ENCODE measurements at regions not wholly inside any gene's neighbourhood (a gene's known extent, or its start where the extent isn't known, plus 50 kb on each side); places are given as distances from the start of the nearest gene placed in this dataset.

DNA sequence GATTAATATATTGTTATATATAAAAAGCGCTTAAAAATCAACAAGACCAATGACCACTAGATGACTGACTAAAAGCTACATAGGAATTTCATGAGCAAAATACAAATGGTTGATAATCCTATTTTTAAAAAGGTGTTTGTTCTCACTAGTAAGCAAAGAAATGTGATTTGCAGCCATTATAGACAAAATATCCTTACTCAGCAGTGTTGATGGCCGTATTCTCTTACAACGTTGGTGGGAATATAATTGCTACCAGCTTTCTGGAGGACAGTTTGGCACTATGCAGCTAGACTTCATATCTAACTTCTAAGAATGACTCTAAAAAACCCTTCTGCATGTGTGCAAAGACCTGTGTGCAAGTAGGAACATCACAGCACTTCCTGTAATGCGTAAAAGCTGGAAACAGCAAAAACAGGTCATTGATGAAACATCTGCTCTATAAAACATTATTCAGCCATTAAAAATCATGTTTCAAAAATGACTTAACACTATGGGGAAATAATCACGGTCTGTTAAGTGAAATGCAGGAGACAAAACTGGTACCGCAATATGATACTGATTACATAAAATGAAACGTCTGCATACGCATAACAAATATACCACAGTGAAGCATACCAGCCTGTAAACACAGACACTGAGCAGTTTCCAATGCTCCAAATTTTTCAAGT, 70.1 kb upstream of the LINC01488 start:
- in situ Hi-C loops (cut with HindIII; ENCODE audit: low sequenced_read_pairs): loop anchor here (25.0 kb wide), 1 partner anchor 251 kb away; no protein-coding TSS in a partner anchor

- in situ Hi-C loops (cut with HindIII; ENCODE audit: low sequenced_read_pairs): loop anchor here (25.0 kb wide), 1 partner anchor 249 kb away; no protein-coding TSS in a partner anchor
Observed at GRCh38 chr11:69413015-69413801, 68.3 kb upstream of the LINC01488 start.

DNA sequence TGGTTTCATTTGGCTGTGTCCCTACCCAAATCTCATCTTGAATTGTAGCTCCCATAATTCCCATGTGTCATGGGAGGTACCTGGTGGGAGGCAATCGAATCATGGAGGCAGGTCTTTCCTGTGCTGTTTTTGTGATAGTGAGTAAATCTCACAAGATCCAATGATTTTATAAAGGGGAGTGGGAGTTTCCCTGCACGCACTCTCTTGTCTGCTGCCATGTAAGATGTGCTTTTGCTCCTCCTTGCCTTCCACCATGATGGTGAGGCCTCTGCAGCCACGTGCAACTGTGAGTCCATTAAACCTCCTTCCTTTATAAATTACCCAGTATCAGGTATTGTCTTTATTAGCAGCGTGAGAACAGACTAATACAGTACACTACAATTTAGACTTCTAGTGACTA, 67.5 kb upstream of the LINC01488 start:
- in situ Hi-C loops (cut with HindIII; ENCODE audit: low sequenced_read_pairs): loop anchor here (25.0 kb wide), 1 partner anchor 248 kb away; no protein-coding TSS in a partner anchor

- in situ Hi-C loops (cut with HindIII; ENCODE audit: low sequenced_read_pairs): loop anchor here (25.0 kb wide), 1 partner anchor 248 kb away; no protein-coding TSS in a partner anchor
Observed at GRCh38 chr11:69414773-69415187, 66.7 kb upstream of the LINC01488 start.

DNA sequence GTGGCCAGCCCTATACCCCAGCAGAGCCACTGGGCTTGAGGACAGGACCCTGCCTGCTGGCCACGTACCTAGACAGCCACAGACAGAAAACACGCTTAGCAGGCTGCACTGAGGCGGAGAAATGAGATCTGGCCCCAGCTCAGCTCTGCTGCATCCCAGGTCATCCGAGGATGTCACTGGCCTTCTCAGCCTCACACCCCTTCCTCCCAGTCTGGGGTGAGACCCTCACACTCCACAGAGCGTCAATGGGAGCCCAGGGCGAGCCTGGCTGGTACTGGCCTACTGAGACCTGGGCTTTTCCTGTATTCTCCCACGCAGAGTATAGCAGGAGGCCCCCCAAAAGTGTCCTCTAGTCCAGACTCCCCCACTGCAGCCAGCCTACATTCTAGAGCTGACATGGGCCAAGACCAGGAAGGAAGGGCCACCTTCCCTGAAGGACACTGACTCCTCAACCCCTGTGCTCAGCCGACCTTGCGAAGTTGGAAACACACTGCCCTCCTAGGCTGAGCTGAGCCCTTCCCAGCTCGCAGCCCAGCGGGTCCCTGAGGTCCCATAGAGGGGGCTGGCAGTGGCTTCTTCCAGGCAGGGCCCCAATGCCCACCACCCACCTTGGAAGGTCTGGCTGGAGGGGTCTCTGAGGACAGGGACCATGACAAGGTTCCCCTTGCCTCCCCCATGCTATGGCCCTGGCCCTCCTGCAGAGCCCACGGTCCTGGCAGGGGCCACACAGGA, 65.9 kb upstream of the LINC01488 start:
- in situ Hi-C loops (cut with HindIII; ENCODE audit: low sequenced_read_pairs): loop anchor here (25.0 kb wide), 1 partner anchor 247 kb away; no protein-coding TSS in a partner anchor

DNA sequence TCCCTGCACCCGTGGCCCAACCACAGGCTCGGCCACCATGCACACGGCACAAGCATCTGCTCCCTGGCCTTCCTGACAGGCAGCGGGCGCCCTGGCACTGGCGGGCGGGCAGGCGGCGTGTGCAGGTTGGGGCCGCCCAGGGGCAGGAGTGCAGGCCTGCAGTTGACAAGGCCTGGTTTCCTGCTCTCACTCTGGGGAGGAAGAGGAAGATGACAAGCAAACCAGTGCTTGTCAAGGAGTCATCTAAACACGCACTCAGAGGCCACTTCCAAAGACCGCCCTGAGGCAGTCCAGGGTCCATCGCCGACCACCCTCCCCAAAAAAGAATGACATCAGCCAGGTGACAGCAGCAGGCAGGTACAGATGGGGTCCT, 65.3 kb upstream of the LINC01488 start:
- in situ Hi-C loops (cut with HindIII; ENCODE audit: low sequenced_read_pairs): loop anchor here (25.0 kb wide), 1 partner anchor 246 kb away; no protein-coding TSS in a partner anchor

DNA sequence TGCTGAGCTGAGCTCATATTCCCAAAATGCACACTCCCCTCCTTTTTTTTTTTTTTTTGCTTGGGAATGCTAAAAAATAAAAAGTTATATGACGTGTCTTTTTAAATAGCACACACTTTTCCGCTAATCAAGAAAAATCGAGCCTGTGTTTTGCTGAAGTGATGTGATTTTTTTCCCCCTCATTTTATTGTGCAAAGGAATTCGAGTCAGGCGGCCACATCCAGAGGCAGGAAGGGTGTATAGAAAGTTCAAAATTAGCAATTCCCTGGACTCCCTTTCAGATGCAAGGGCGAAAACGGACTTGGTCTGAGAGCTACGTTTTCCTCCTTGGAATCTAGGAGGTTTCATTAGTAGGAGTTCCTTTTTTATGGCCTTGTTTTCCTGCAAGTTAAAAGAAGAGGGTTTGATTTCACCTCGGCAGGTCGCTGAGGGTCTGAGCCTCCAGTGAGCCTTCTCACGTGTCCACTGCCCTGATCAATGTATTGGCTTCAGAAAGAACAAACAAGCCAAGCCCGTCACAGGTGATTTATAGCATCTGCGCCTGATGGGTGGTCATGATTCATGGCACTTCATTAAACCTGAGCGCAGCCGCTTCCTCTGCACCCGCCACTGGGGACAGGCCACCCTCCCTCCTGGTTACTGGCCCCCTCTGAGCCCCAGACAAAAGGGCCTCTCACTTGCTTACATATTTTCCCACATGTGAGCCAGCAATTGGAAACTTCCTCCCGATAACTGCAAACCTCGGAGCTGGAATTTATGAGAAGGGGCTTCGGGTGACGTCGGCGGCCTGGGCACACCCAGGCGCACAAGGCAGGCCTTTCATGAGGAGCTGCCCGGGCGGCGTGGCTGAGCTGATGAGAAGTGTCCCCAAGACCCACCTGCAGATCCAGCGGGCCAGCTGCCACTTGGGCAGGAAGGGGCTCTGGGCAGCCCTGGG, 64.4 kb upstream of the LINC01488 start:
- in situ Hi-C loops (cut with HindIII; ENCODE audit: low sequenced_read_pairs): loop anchor here (25.0 kb wide), 1 partner anchor 245 kb away; no protein-coding TSS in a partner anchor

- in situ Hi-C loops (cut with HindIII; ENCODE audit: low sequenced_read_pairs): loop anchor here (25.0 kb wide), 1 partner anchor 245 kb away; no protein-coding TSS in a partner anchor
Observed at GRCh38 chr11:69417699-69418085, 63.8 kb upstream of the LINC01488 start.

DNA sequence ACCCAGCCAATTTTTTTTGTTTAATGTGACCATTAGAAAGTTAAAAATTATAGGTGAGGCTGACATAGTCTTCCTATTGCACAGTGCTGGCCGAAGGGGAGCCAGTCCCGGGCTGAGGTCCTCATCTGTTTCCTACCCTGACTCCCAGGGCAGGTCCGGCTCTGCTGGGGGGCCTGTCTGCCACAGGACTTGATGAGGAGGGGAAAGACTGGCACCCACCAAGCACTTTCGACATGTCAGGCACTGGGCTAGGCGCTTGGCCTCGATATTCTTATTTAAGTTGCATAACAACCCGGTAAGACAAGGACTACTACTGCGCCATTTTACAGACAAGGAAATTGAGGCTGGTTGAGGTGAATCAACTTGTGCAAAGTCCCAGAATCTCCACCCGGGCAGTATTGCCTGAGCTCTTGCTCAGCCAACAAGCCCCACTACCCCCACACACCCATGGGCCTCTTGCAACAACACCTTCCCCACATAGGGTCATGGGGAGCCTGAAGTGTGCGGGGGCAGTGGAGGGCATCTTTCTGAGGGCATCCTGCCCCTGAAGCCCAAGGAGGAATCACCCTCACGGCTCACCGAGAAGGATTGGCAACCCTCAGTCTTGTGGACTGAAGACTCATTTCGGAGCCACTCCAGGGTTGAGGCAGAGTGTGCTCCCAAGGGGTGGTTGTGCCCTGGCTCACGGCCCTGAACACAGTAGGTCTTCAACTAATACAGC, 62.7 kb upstream of the LINC01488 start:
- in situ Hi-C loops (cut with HindIII; ENCODE audit: low sequenced_read_pairs): loop anchor here (25.0 kb wide), 1 partner anchor 244 kb away; no protein-coding TSS in a partner anchor

DNA sequence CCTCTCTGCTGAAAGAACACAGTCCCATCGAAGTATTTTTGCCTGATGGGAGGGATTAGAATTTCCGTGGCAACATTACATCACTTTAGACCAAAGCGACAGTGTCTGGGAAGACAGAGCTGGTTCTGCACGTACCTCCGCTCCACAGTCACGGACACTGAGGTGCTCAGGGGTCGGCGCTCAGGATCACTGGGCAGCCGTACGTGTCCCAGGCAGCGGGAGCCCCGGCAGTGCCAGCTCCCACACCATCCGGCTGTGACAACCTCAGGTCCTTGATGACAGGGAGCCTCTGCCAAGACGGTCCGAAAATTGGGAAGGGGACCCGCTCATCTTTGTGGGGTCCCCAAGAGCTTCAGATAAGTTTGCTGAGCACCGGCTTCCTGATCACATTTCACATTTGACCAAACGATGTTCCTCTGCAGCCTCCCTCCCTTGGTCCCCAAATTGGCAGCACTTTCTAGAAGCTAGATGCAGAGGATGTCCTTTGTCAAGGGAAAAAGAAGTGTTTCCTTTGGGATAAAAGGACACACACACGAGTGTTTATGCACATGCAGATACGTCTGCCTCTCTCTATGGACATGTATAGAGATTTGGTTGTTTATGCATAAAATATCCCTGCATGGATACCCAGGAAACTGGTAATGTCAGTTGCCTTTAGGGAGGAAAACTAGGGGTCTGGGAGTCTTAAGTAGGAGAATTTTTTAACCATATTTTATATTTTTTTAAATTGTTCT, 61.6 kb upstream of the LINC01488 start:
- in situ Hi-C loops (cut with HindIII; ENCODE audit: low sequenced_read_pairs): loop anchor here (10.0 to 25.0 kb wide), 2 partner anchors 125 to 242 kb away; partner anchors contain the start of gene MYEOV

DNA sequence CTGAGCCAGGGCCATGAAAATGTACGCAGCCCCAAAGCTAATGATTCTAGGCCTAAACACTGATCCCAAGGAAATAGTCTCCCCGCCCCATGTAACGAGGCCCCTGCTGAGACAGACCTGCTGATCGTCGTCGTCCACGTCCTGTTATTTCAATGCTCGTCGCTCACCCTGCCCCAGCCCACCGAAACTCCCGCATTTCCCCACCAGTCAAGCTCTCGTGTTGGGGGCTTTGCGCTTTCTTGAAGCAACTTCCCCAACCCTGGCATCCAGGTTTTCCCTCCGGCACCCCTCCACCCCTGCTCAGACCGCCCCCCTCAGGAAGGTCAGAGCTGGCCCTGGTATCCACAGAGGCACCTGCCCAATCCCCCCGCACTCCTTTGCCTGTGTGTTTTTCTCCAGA, 58.8 kb upstream of the LINC01488 start:
- in situ Hi-C loops (cut with HindIII; ENCODE audit: low sequenced_read_pairs): loop anchor here (10.0 to 25.0 kb wide), 2 partner anchors 128 to 240 kb away; partner anchors contain the start of gene MYEOV

GRCh38 chr11:69423181-69423580, 58.3 kb upstream of the LINC01488 start:
- in situ Hi-C loops (cut with HindIII; ENCODE audit: low sequenced_read_pairs): loop anchor here (10.0 to 25.0 kb wide), 2 partner anchors 128 to 239 kb away; partner anchors contain the start of gene MYEOV

- in situ Hi-C loops (cut with HindIII; ENCODE audit: low sequenced_read_pairs): loop anchor here (10.0 to 25.0 kb wide), 2 partner anchors 129 to 239 kb away; partner anchors contain the start of gene MYEOV
Observed at GRCh38 chr11:69423611-69424385, 57.7 kb upstream of the LINC01488 start.

- in situ Hi-C loops (cut with HindIII; ENCODE audit: low sequenced_read_pairs): loop anchor here (10.0 to 25.0 kb wide), 2 partner anchors 130 to 238 kb away; partner anchors contain the start of gene MYEOV
Observed at GRCh38 chr11:69424748-69425147, 56.7 kb upstream of the LINC01488 start.

- in situ Hi-C loops (cut with HindIII; ENCODE audit: low sequenced_read_pairs): loop anchor here (10.0 kb wide), 1 partner anchor 131 kb away; the partner anchor contains the start of gene MYEOV
Observed at GRCh38 chr11:69425444-69425843, 56.0 kb upstream of the LINC01488 start.

- in situ Hi-C loops (cut with HindIII; ENCODE audit: low sequenced_read_pairs): loop anchor here (10.0 kb wide), 1 partner anchor 131 kb away; the partner anchor contains the start of gene MYEOV
Observed at GRCh38 chr11:69425895-69426544, 55.4 kb upstream of the LINC01488 start.

- in situ Hi-C loops (cut with HindIII; ENCODE audit: low sequenced_read_pairs): loop anchor here (10.0 kb wide), 1 partner anchor 133 kb away; the partner anchor contains the start of gene MYEOV
Observed at GRCh38 chr11:69427337-69427736, 54.1 kb upstream of the LINC01488 start.

All from DLD1 (cell line).